ENCODE measurements at regions not wholly inside any gene's neighbourhood (a gene's known extent, or its start where the extent isn't known, plus 50 kb on each side); places are given as distances from the start of the nearest gene placed in this dataset.

DNA sequence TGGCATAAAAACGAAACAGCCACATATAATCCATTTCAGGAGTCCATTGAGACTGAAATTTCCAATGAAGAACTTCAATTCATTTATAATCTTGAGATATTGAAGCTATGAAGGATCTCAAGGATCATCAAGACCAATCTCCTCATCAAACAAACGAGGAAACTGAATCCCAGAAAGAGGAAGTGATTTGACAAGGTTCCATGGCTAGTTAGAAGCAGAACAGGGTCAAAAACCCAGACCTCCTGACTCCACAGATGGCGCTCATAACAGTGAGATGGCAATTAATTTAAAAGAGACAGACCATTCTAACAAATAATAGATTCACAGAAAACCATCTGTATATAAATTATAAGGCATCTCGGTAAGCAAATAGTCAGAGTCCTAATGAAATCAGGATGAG lies 229.7 kb downstream of the KCTD12 start:
- H3K4me3 ChIP-seq, result no peak overlapping the region

DNA sequence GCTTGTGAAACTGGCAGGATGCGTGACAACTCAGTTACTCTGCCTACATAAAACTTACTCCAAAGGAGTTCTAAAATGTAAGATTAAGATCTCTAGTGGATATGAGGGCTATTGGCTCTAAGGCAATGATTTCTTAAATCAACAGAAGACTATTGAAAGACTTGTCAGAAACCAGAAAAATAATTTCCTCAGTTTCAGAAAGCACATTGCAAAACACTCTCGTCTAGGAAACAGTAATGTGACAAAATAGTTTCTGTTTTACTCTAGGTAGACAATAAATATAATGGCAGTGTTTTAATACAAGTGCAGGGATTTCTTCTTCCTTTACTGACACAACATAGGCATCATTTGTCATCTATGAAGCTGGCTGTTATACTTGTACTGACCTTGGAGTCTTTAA lies 230.1 kb downstream of the KCTD12 start:
- ATAC-seq (peak; percentile 22), DNase-seq (no peak)
- intact Hi-C loops (cut with DNase I), result no loop called here
- no peak overlapping the region for H3K4me3 ChIP-seq
- TF ChIP-seq, protein P1, sequence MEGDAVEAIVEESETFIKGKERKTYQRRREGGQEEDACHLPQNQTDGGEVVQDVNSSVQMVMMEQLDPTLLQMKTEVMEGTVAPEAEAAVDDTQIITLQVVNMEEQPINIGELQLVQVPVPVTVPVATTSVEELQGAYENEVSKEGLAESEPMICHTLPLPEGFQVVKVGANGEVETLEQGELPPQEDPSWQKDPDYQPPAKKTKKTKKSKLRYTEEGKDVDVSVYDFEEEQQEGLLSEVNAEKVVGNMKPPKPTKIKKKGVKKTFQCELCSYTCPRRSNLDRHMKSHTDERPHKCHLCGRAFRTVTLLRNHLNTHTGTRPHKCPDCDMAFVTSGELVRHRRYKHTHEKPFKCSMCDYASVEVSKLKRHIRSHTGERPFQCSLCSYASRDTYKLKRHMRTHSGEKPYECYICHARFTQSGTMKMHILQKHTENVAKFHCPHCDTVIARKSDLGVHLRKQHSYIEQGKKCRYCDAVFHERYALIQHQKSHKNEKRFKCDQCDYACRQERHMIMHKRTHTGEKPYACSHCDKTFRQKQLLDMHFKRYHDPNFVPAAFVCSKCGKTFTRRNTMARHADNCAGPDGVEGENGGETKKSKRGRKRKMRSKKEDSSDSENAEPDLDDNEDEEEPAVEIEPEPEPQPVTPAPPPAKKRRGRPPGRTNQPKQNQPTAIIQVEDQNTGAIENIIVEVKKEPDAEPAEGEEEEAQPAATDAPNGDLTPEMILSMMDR (IDR thresholded peaks at IDR 0.05), result no peak
- H3K36me3 ChIP-seq, result no peaks in the 10 kb centered on the region
- H3K27ac ChIP-seq, result no peak overlapping the region
- H3K4me1 ChIP-seq, result peaks cover 7% of the 10 kb centered on the region
- no peaks in the 10 kb centered on the region for H3K9me3 ChIP-seq
- H3K27me3 ChIP-seq, result no peaks in the 10 kb centered on the region

More for the DNA sequence above, 229.7 kb downstream of the KCTD12 start:
- ATAC-seq (peak; percentile 58), DNase-seq (no peak)
- no peaks in the 10 kb centered on the region for H3K9me3 ChIP-seq
- H3K4me1 ChIP-seq, result peaks cover 7% of the 10 kb centered on the region
- H3K36me3 ChIP-seq, result no peaks in the 10 kb centered on the region
- TF ChIP-seq, protein P1 (IDR thresholded peaks at IDR 0.05), result no peak
- H3K27me3 ChIP-seq, result no peaks in the 10 kb centered on the region
- intact Hi-C loops (cut with DNase I), result no loop called here
- no peak overlapping the region for H3K27ac ChIP-seq

DNA sequence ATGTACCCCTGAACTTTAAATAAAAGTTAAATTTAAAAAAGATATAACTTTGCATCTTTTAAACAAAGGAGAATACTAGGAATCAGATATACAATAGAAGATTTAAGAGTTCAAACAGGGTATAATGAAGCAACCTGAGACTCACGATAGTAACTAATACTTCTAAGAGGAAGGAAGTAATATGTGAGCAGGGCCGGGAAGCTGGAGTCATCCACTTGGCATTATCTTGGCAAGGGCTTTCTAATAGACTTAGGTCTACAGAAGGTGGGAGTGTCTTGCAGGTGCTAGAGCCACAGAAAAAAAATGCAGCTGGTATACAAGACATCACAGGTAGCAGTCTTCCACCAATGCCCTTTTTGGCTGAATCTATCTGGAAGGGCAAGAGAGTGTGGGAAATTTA lies 231.9 kb downstream of the KCTD12 start:
- Histone ChIP-seq H3K36me3 (no peaks in the 10 kb centered on the region), H3K4me1 (peaks cover 7% of the 10 kb centered on the region), H3K9me3 (no peaks in the 10 kb centered on the region), H3K27me3 (no peaks in the 10 kb centered on the region), H3K4me3 (no peak overlapping the region), H3K27ac (no peak overlapping the region)
- no peak for ATAC-seq
- TF ChIP-seq, protein P1 (IDR thresholded peaks at IDR 0.05), result no peak
- DNase-seq, result no peak
- intact Hi-C loops (cut with DNase I), result no loop called here

DNA sequence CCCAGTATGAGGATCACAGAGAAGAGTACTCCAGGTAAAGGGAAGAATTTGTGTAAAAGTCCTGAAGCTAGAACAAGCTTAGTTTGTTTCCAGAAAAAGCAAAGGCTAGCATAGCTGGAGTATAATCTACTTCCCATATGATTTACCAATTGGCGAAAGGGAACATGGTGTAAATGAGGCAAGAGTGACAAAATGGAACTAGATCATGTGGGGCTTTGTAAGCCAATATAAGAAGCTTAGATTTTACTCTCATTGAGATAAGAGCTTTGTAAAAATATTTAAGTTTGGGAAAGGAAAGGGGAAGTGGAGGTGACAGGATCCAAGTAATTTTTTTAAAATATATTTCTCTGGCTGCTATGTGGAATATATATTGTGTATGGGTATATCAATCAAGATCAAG lies 234.9 kb downstream of the KCTD12 start:
- ATAC-seq, result no peak
- Histone ChIP-seq H3K27ac (no peak overlapping the region), H3K9me3 (no peaks in the 10 kb centered on the region), H3K4me1 (peaks cover under 1% of the 10 kb centered on the region), H3K27me3 (no peaks in the 10 kb centered on the region), H3K4me3 (no peak overlapping the region), H3K36me3 (no peaks in the 10 kb centered on the region)
- intact Hi-C loops (cut with DNase I), result no loop called here
- DNase-seq, result no peak
- TF ChIP-seq, protein P1 (IDR thresholded peaks at IDR 0.05), result no peak

DNA sequence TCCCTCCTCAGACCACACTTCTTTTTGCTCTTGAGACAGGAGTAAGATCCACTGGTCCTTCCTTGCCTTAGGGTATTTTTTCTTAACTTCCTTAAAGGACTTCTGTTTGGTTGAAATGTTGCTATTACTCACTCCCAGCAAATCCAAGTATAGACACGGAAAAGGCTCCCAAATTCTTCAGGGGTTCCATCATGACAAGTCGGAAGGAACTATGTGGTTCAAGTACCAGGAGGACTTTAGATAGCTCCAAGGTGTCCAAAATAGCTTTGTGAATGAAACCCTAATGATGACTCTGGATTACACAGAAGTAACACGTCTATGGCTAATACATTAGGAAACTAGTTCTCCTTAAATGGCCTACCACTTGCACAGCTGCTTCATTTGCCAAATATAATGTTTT lies 238.7 kb downstream of the KCTD12 start:
- Histone ChIP-seq H3K27ac (no peak overlapping the region), H3K27me3 (no peaks in the 10 kb centered on the region), H3K4me3 (no peak overlapping the region), H3K4me1 (no peaks in the 10 kb centered on the region), H3K9me3 (no peaks in the 10 kb centered on the region), H3K36me3 (no peaks in the 10 kb centered on the region)
- TF ChIP-seq, protein P1 (IDR thresholded peaks at IDR 0.05), result no peak
- no peak for ATAC-seq
- intact Hi-C loops (cut with DNase I), result no loop called here
- no peak for DNase-seq

DNA sequence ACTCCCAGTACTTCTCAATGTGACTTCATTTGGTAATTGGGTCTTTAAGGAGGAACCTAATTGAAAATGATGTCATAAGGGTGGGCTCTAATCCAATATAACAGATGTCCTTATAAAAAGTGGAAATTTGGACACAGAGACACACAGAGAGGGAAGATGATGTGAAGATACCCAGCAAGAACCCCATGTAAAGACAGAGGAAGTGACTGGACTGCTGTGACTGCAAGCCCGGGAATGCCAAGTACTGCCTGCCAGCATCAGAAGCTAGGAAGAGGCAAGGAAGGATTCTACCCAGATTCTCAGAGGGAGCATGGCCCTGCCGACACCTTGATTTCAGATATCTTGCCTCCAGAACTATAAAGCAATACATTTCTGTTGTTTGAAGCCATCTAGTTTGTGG lies 239.3 kb downstream of the KCTD12 start:
- intact Hi-C loops (cut with DNase I), result no loop called here
- Histone ChIP-seq H3K27me3 (no peaks in the 10 kb centered on the region), H3K4me3 (no peak overlapping the region), H3K9me3 (no peaks in the 10 kb centered on the region), H3K36me3 (no peaks in the 10 kb centered on the region), H3K27ac (no peak overlapping the region), H3K4me1 (no peaks in the 10 kb centered on the region)
- ATAC-seq, result no peak
- TF ChIP-seq, protein P1 (IDR thresholded peaks at IDR 0.05), result no peak
- no peak for DNase-seq
